BE2C (cell line): ENCODE measurements at regions not wholly inside any gene's neighbourhood (a gene's known extent, or its start where the extent isn't known, plus 50 kb on each side); places are given as distances from the start of the nearest gene placed in this dataset.

Experiments used
- DNase-seq: peaks from one replicate; pipeline ENCODE4 v3.0.0-alpha.2; 2020
- H3K27me3 ChIP-seq: fragments of 250-450 bp; sonication (Bioruptor Pico); 2 replicates; pipeline ENCODE4 v1.5.1; 2020; ENCODE audit warnings: mild to moderate bottlenecking
- H3K36me3 ChIP-seq: fragments of 250-450 bp; sonication (Bioruptor Pico); 2 replicates; pipeline ENCODE4 v1.5.1; 2020; ENCODE audit warnings: mild to moderate bottlenecking
- H3K4me1 ChIP-seq: fragments of 250-450 bp; sonication (Bioruptor Pico); 2 replicates; pipeline ENCODE4 v1.5.1; 2020
- H3K4me3 ChIP-seq: 2 replicates; pipeline ENCODE4 v1.5.1; 2011; ENCODE audit warnings: low read depth, low read length
- H3K9me3 ChIP-seq: fragments of 250-450 bp; sonication (Bioruptor Pico); 2 replicates; pipeline ENCODE4 v1.5.1; 2020
- TF ChIP-seq, protein P1 (sequence below): IDR thresholded peaks from 2 replicates; pipeline ENCODE4 v1.5.1; 2012; ENCODE audit warnings: mild to moderate bottlenecking, low read depth, low read length

- Histone ChIP-seq H3K9me3 (no peaks in the 10 kb centered on the region), H3K4me1 (no peaks in the 10 kb centered on the region), H3K4me3 (no peak overlapping the region), H3K27me3 (no peaks in the 10 kb centered on the region), H3K36me3 (no peaks in the 10 kb centered on the region)
- DNase-seq: no peak
- TF ChIP-seq, protein P1, sequence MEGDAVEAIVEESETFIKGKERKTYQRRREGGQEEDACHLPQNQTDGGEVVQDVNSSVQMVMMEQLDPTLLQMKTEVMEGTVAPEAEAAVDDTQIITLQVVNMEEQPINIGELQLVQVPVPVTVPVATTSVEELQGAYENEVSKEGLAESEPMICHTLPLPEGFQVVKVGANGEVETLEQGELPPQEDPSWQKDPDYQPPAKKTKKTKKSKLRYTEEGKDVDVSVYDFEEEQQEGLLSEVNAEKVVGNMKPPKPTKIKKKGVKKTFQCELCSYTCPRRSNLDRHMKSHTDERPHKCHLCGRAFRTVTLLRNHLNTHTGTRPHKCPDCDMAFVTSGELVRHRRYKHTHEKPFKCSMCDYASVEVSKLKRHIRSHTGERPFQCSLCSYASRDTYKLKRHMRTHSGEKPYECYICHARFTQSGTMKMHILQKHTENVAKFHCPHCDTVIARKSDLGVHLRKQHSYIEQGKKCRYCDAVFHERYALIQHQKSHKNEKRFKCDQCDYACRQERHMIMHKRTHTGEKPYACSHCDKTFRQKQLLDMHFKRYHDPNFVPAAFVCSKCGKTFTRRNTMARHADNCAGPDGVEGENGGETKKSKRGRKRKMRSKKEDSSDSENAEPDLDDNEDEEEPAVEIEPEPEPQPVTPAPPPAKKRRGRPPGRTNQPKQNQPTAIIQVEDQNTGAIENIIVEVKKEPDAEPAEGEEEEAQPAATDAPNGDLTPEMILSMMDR: no peak
These were observed 237.9 kb downstream of the GRXCR1 start for GRCh38 chr4:43130228-43131021.

GRCh38 chr4:43132010-43132582 lies 239.6 kb downstream of the GRXCR1 start:
- Histone ChIP-seq H3K9me3 (no peaks in the 10 kb centered on the region), H3K36me3 (no peaks in the 10 kb centered on the region), H3K4me3 (no peak overlapping the region), H3K27me3 (no peaks in the 10 kb centered on the region), H3K4me1 (no peaks in the 10 kb centered on the region)
- DNase-seq: peak; percentile 73
- TF ChIP-seq, protein P1: peak; percentile 94

- Histone ChIP-seq H3K4me3 (no peak overlapping the region), H3K36me3 (no peaks in the 10 kb centered on the region), H3K4me1 (no peaks in the 10 kb centered on the region), H3K9me3 (no peaks in the 10 kb centered on the region), H3K27me3 (no peaks in the 10 kb centered on the region)
- TF ChIP-seq, protein P1: no peak
- no peak for DNase-seq
These were observed 241.1 kb downstream of the GRXCR1 start for GRCh38 chr4:43133566-43133965.

DNA sequence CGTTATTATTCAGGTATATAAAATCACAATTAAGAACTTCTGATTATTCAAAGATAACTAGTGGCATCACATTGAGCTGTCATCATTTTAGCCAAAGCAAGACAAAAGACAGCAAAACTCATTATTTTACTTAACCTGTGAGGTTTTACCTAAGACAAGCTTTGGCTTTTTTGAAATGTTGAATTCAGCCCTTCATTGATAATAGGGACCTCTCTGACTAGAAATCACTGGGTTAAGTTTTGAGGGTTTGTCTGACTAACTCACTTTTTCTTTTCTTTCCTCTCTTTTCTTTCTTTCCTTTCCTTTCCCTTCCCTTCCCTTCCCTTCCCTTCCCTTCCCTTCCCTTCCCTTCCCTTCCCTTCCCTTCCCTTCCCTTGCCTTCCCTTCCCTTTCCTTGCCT lies 244.2 kb downstream of the GRXCR1 start:
- TF ChIP-seq, protein P1: no peak
- H3K4me3 ChIP-seq: no peak overlapping the region
- no peaks in the 10 kb centered on the region for H3K36me3 ChIP-seq
- DNase-seq: no peak
- no peaks in the 10 kb centered on the region for H3K9me3 ChIP-seq
- no peaks in the 10 kb centered on the region for H3K27me3 ChIP-seq
- H3K4me1 ChIP-seq: no peaks in the 10 kb centered on the region

GRCh38 chr4:43146198-43146597 lies 253.7 kb downstream of the GRXCR1 start:
- Histone ChIP-seq H3K4me1 (no peaks in the 10 kb centered on the region), H3K27me3 (no peaks in the 10 kb centered on the region), H3K4me3 (no peak overlapping the region), H3K36me3 (no peaks in the 10 kb centered on the region), H3K9me3 (no peaks in the 10 kb centered on the region)
- DNase-seq: no peak
- TF ChIP-seq, protein P1: no peak

DNA sequence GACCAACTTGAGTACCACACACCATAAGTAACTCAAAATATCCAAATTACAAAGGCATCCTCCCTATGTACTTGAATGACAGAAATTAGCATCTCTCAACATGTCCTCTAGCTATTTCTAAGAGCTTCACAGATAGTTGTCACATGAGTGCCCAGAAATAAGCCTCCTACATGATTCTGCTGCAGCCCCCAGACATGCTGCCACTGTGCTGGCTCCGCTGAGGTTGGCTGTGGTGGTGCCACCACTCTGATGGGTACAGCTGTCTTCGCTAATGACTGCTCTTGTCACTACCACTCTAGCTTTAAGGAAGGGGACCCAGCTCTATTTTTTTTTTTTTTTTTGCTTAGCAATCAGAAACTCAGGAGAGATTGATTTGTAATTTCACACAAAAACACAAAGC lies 256.0 kb downstream of the GRXCR1 start:
- Histone ChIP-seq H3K4me1 (no peaks in the 10 kb centered on the region), H3K9me3 (no peaks in the 10 kb centered on the region), H3K36me3 (no peaks in the 10 kb centered on the region), H3K27me3 (no peaks in the 10 kb centered on the region), H3K4me3 (no peak overlapping the region)
- DNase-seq: no peak
- TF ChIP-seq, protein P1: no peak
